HG02973 (cell line): ENCODE measurements at regions not wholly inside any gene's neighbourhood (a gene's known extent, or its start where the extent isn't known, plus 50 kb on each side); places are given as distances from the start of the nearest gene placed in this dataset.
"Not testable (repeated sequence)": the region's sequence is repeated elsewhere in the genome, so short reads cannot be mapped to it uniquely, and the experiment has no call there.

Experiments used
- ATAC-seq: cut with Tn5 transposase; IDR thresholded peaks from one replicate; pipeline ENCODE4 v1.9.1; 2021; ENCODE audit warnings: moderate library complexity; ENCODE audit not compliant: unreplicated experiment

DNA sequence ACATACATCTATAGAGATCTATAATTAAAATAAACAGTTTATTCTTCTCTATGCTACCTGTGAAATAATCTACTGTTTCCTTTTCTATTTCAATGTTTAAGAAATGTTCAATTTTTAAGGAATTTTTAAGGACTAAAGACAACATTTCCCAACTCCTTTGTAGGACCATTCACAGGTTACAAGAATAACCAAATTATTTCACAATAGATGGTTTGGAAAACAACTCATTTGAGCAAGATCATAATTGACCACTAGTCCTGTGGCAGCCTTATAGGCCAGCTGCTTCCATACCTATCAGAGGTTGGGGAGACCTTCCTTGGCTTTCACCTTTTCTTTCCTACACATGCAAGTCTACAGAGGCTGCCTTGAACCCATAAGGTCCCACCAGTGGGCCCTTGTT lies 193.7 kb downstream of the TTC39B start:
- no peak for ATAC-seq

DNA sequence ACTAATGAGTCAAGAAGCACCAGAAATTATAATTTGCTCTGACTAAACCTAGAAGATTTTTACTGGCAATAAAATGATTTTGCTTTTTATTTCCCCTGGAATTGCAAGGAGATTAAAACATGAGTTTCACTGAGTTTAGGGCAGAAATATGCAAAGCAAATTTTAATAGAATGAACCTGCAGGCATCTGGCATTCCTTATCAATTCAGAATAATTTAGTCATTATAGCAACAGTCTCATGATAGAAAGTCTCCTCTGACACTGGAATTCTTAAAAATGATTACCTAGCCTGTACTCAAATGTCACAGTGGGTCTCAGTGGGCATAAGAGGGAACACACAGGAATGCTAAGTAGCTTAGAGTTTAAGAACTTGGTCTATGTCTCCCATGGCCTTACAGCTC lies 195.9 kb downstream of the TTC39B start:
- no peak for ATAC-seq

DNA sequence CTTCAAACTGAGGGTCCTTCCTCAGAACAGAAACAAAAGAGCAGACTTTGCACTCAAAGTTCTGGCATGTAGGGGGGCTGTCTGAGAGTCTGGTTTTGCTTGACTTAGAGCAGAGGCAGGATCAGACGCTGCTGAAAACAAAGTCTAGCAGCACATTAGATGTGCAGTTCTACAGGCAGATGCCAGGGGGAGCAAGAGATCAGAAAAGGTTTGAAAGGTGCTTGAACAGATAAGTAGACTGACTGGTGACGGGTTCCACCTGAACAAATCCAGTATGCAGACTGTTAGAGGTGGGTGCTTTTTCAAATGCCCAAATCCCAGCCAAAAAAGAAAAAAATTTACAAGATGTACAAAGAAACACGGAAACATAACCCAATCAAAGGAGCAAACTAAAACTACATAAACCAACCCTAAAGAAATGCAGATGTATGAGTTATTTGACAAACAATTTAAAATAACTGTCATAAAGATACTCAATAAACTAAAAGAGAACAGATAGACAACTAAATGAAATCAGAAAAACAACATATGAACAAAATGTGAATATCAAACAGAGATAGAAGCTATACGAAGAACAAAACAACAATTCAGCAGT lies 194.7 kb upstream of the FREM1 start:
- ATAC-seq = peak; percentile 84

DNA sequence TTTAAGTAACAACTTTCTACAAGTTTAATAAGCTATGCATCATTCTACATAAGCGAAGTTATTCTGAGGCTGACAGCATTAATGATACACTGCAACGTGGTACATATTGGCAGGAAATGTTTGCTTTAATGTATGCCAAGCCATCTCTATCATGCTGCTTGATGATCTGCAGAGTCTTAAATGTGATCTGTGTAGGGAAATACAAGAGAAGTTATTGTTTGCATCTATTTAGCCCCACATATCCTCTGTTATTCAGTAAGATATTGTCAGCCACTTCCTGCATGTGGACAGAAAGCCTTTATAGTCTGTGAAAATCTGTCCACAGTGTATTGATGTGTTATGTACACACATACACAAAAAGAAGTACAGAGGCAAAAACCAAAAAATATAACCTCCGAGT lies 193.1 kb upstream of the FREM1 start:
- ATAC-seq = no peak

DNA sequence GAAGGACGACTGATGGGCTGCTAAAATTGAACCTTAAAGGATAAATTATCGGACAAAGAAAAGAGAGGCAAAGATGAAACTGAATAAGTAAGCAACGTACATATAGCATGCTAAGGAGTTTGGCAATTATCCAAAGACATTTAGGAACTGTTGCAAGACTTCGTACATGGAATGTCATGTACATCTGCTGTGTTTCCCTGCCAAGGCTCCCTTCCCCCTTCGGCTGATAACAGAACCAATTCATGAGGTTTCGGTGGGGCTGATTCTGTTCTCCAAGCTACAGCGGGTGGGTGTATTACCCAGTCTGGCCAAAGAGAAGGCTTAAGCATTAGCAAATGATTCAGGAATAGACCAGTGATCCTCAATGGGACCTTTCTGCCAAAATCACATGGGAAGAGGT lies 190.9 kb upstream of the FREM1 start:
- ATAC-seq = no peak

DNA sequence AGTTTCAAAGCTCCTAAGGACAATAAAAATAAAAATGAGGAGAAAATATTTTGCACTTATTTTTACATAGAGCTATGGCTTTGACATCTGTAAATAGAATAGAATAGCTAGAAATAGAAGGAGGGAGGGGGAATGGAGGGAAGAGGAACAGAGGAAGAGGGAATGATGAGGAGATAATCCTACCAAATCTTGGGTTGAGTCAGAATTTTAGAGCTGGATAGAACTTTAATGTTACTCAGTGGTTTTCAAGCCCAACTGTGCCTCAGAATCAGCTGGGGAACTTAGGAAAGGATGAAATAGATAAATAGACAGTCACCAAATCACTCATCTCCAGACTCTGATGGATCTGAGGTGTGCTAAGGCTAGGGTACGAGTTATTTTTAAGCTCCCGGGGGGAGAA lies 190.3 kb upstream of the FREM1 start:
- no peak for ATAC-seq

DNA sequence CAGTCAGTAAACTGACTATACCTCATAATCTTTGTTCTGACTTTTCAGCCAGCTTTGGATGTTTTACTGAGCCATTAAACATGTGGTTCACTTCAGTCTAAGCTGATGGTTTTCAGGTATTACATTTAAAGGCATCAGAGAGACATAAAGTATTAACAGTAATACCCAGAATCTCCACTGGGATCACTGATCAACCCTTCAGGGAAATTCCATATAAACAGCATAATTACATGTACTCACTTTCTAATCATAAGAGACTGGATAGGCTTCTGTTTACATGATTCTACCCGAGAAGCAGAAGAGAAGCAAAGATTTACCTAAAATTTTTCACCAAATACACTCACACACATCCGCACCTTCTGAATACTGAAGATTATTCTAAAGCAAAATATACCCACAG lies 186.7 kb upstream of the FREM1 start:
- no peak for ATAC-seq

DNA sequence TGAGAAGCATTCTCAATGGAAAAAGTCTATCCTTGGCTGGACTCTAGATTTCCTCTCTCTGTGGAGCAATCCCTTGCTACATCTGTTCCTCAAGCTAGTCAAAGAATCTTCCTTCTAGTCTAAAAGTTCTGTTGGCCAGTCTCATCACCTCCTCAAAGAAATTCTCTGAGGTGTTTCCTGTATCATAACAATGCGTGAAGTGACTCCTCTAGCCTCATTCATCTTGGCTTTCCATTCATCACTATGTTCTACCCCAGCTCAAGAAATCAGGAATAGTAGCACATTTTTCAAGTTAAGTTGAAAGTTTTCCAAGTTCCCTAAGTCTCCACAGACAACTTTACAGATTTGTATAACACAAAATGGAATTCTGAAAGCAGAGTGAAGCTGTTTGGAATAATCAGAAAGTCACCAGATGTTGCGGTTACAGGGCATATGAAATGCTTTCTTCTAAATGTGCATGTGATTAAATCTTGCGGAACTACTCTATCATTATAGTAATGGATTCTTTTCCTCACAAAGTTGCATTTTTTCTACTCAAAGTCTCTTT lies 176.6 kb upstream of the FREM1 start:
- ATAC-seq = no peak

DNA sequence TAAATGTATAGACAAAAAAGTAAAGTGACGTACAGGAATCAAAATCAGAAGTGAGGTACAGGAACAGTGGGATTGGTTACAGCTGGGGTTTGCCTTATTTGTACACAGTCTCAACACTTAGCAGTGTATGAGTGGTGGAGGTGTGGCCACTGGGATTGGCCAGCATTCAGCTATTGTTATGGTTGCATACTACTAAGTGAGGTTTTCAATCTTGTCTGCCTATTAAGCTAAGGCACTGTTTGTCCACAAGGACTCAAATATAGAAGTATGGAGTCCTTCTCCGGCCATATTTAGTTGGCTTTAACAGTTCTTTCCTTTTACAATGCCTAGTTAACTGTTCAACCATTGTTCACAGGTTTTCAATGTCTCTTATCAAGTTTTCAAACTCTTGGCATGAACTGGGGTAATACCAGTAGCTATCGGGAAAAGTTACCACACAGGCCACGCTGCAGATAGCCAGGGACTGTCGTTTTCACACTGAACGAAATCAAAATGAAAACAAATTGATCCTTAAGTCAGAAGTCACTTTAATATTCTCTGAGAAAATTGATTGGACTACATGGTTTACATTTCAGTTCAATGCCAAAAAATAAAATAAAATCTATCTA lies 176.0 kb upstream of the FREM1 start:
- ATAC-seq = no peak

DNA sequence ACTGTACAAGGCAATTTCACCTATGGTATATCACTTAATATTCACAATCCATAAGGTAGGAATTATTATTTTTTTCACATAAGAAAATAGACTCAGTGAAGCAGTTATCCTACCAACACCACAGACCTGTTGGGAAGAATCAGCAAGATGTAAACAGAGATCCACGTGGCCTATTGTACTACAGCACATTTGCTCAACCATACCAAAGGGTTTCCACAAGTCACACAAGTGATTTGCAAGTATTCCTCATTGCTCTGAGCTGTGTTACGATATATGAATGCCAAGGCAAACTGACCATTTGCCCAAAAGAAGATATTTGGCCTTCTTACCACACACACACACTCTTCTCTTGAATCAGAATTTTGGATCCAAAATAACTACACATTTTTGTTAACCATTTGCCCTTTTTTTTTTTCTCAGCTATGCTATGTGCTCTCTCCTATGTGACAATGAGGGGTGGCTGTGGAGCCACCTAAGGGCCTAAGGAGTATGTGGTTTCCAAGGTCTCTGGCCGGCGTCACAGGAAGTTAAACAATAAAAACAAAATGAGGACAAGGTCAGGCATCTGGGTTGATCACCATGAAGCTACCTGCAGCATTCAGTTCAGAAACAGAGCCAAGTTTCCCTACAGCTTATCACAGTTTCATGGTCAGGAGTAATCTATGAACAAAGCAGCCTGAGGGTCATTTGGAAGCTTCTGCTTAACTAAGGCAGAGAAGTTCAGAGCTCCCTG lies 171.0 kb upstream of the FREM1 start:
- no peak for ATAC-seq

DNA sequence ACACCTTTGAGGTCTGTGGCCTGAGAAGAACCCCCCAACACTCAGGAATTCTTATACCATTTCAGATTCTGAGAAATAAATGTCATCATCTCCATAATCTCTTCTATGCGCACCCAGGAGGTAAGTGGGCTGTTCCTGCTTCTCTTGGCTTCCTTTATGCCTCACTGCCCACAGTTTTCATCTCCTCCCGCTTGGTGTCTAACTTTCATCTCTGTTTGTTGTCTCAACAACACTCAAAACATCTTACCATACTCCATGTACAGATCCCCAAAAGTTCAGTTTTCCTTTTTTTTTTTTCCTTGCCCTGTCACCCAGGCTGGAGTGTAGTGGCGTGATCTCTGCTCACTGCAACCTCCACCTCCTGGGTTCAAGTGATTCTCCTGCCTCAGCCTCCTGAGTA lies 170.2 kb upstream of the FREM1 start:
- ATAC-seq = no peak

DNA sequence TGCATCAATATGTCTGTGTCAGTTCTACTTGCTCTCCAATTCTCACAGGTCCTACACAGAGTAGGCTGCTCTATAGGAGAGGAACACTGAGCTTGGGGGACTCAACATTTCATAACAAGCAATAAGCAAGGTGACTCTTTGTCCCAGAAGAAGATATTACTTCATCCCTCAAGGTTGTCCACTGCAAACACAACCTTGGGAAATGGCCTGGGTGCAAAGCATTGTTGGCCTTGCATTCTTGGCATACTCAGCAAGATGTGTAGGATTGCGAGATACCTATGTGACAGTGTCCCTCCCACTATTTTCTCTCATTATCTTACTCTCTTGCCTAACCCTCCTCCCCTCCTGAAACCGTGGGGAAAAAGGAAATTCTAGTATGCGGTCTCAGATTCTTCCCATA lies 169.8 kb upstream of the FREM1 start:
- no peak for ATAC-seq

DNA sequence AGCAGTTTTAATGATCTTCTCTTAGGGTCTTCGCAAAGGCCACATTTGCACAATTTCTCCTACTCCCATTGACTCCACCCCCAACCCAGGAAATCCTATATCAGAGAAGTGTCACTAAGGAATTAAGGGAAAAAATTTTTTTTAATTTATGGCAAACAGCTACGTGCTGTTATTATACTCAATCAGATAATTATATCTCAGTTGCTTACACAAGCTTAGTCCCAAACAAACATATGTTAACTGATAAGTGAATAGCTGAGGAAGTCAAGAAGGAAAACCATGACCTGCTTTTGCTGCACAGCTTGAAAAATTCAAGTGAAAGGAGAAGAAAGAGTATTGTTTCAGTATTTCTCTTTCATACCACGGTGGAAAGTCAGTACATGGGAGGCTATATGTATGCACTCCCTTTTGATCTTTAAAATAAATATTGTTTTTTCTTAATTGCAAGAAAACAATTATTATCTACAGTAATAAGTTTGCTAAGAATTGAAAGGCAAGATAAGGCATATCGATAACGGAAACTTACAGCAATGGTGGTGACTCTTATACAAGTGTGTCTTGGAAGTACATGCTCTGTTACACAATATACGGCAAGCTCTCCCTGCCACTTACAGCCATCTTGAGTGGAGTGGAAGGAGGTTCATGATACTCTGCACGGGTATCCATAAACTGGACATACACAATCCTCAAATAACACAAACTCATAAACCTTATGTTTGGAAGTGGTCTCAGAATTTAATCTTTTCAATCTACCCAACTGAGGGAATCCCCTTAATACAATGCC lies 167.9 kb upstream of the FREM1 start:
- no peak for ATAC-seq

DNA sequence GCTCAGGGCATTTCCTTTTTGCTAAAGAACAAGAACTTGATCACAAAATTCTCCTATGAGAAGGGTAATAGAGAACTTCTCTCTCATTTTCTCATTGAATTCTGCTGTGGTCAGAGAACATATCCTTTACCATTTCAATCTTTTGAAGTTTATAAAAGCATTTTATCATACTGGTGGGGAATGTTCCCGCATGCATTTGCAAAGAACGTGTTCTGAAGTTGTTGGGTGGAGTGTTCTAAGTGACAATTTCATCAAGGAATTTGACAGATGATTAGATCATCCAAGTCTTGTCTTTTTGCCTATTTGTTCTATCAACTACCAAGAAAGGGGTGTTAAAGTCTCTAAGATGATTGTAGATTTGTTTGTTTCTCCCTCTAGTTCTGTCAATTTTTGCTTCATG lies 163.4 kb upstream of the FREM1 start:
- no peak for ATAC-seq

DNA sequence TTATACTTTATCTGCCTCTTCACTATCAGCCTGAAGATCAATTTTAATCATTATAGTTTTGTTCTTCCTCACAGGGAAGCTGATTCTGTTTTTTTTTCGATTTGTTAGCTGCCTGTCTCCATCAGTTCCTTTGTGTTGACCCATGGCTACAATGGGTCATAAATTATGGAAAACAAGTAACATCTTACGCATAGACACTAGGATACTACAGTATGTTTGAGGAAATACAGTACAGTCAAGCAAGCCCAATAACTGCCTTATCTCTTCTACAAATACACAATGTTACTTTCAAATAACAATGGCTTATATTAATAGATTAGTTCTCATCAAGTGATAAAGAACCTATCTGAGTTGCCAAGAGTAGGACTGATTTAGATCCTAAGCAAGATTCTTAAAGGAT lies 160.5 kb upstream of the FREM1 start:
- no peak for ATAC-seq

DNA sequence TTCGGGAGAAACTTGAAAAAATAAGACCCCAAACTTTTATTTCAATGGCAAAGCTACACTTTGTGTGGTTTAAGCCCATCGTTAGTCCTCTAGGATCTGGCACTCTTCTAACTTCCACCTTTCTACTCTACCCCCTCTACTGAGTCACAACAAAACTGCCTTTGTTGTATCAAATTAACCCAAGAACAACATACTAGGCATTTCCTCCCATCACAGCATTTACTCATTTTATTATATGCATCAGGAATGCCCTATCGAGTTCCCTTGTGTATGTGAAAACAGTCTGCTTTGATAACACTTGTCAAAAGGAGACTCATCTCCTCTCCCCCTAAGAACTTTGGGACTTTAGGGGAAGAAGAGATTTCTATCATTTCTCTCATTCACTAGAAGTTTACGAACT lies 158.9 kb upstream of the FREM1 start:
- no peak for ATAC-seq

DNA sequence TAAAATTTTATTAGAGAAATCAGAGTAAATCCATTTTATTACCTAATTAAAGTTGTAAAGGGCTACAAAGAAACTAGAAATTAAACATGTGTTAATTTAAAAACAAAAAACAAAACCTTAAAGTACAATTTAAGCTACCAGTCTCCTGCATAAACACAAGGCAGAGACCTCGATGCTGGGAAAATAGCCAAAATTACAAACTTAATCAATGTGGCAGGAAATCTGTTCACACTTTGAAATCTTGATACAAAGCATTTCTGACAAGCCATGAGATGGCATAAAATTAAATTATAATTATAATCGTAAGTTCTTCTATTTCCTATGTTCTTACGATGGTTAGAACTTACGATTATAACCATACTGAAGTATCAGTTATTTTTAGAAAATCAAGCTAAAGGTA lies 158.0 kb upstream of the FREM1 start:
- ATAC-seq = no peak

DNA sequence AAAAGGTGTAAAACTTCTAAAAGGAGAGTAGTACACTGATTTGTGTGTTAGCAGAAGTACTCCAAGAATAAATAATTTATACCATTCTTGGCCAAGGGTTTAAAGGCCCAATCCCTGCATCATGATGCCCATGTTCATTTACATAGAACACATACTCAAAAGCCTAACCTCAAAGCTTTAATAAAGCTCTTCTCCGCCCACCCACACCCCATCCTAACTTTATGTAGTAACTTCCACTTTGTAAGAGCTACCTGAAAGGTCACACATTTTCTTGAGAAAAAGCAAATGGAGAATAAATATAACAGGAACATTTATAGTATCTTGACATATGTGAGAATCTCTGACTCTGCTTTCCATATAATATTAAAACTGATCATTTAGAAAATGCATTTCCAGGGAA lies 148.8 kb upstream of the FREM1 start:
- no peak for ATAC-seq

DNA sequence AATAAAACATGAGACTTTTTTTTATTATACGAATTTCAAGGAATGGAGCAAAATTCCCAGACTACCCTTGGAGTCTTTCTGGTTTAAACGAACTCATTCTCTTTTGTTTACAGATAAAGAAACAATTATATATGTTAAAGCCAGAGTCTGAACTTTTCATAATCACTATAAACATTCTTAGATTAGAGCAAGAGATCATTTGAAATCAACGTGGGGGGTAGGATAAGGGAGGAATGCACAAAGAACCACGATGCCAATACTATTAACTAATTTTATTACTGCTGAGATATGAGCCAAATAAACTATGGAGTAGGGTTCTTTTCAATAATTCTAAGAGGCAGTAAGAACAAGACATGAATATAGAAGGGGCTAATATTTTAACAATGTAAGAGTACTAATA lies 148.0 kb upstream of the FREM1 start:
- no peak for ATAC-seq

DNA sequence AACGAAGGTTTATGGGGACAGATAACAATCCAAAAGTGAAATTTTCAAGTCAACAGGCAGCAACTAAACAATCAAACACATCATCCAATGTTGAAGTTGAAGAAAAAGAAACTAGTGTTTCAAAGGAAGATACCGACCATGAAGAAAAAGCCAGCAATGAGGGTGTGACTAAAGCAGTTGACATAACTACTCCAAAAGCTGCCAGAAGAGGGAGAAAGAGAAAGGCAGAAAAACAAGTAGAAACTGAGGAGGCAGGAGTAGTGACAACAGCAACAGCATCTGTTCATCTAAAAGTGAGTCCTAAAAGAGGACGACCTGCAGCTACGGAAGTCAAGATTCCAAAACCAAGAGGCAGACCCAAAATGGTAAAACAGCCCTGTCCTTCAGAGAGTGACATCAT lies 145.1 kb upstream of the FREM1 start:
- ATAC-seq = not testable (repeated sequence)

DNA sequence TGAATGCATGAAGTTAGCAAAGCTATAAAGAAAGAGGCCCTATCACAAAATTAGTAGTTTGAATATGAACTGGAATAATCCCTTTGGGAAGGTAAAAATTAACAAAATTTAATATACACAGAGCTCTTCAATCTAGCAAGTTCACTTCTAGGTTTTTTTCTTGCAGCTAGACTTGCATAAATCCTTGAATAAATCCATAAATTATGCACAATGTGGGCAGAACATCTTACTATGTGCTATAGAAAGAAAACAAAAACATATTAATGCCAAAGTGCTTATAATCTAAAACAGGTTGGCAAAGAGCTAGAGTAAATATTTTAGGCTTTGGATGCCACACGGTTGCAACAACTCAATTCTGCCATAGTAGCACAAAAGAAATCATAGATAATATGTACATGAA lies 138.5 kb upstream of the FREM1 start:
- ATAC-seq = no peak
